Activated CD4-positive, alpha-beta T cell treated with anti-CD3 and anti-CD28 coated beads for 24 hours (primary cell): ENCODE measurements at regions not wholly inside any gene's neighbourhood (a gene's known extent, or its start where the extent isn't known, plus 50 kb on each side); places are given as distances from the start of the nearest gene placed in this dataset.

Source experiments
- DNase-seq, 2 donors: peaks; one replicate each; pipeline ENCODE4 v3.0.0-alpha.2; 2020; ENCODE audit warnings: low read depth in 2 of 2

GRCh38 chr4:110675426-110675825 is 52.5 kb upstream of the PITX2 start:
- no peak for DNase-seq

GRCh38 chr4:110676241-110676640 is 53.4 kb upstream of the PITX2 start:
- DNase-seq = no peak

GRCh38 chr4:110678517-110679227 is 55.8 kb upstream of the PITX2 start:
- DNase-seq = no peak

GRCh38 chr4:110680265-110680664 is 57.4 kb upstream of the PITX2 start:
- no peak for DNase-seq

GRCh38 chr4:110681381-110681780 is 58.5 kb upstream of the PITX2 start:
- DNase-seq = no peak

- DNase-seq = no peak
Measured at GRCh38 chr4:110682311-110682710, 59.4 kb upstream of the PITX2 start.

- DNase-seq = no peak
Measured at GRCh38 chr4:110683601-110684000, 60.7 kb upstream of the PITX2 start.

GRCh38 chr4:110702326-110702725 is 79.4 kb upstream of the PITX2 start:
- no peak for DNase-seq

GRCh38 chr4:110704748-110705439 is 82.0 kb upstream of the PITX2 start:
- no peak for DNase-seq

GRCh38 chr4:110705440-110705782 is 82.5 kb upstream of the PITX2 start:
- DNase-seq = no peak

- no peak for DNase-seq
Measured at GRCh38 chr4:110710070-110710469, 87.2 kb upstream of the PITX2 start.

GRCh38 chr4:110712486-110712885 is 89.6 kb upstream of the PITX2 start:
- DNase-seq = no peak

- DNase-seq = no peak
Measured at GRCh38 chr4:110730318-110730717, 107.4 kb upstream of the PITX2 start.

- DNase-seq = no peak
Measured at GRCh38 chr4:110733901-110734300, 111.0 kb upstream of the PITX2 start.

- DNase-seq = no peak
Measured at GRCh38 chr4:110735686-110736085, 112.8 kb upstream of the PITX2 start.

GRCh38 chr4:110737931-110738330 is 115.1 kb upstream of the PITX2 start:
- DNase-seq = no peak

GRCh38 chr4:110742143-110742542 is 119.3 kb upstream of the PITX2 start:
- DNase-seq = no peak

GRCh38 chr4:110748071-110748470 is 125.2 kb upstream of the PITX2 start:
- no peak for DNase-seq

- no peak for DNase-seq
Measured at GRCh38 chr4:110751183-110751582, 128.3 kb upstream of the PITX2 start.

GRCh38 chr4:110751986-110752385 is 129.1 kb upstream of the PITX2 start:
- no peak for DNase-seq

GRCh38 chr4:110753466-110753865 is 130.6 kb upstream of the PITX2 start:
- no peak for DNase-seq

- DNase-seq = no peak
Measured at GRCh38 chr4:110754716-110755115, 131.8 kb upstream of the PITX2 start.

GRCh38 chr4:110769578-110769977 is 146.7 kb upstream of the PITX2 start:
- no peak for DNase-seq

GRCh38 chr4:110770353-110770752 is 147.5 kb upstream of the PITX2 start:
- no peak for DNase-seq
